GM12892 (cell line): ENCODE measurements at regions not wholly inside any gene's neighbourhood (a gene's known extent, or its start where the extent isn't known, plus 50 kb on each side); places are given as distances from the start of the nearest gene placed in this dataset.

ENCODE experiments used
- POLR2A ChIP-seq: IDR thresholded peaks from 2 replicates; pipeline ENCODE4 v1.6.1; 2011; ENCODE audit warnings: low read depth, low read length, control low read depth
- TAF1 ChIP-seq: IDR thresholded peaks from 2 replicates; pipeline ENCODE4 v1.6.1; 2011; ENCODE audit warnings: low read depth, mild to moderate bottlenecking, control low read depth, low read length, borderline replicate concordance

GRCh38 chr6:106907754-106908153 is 66.8 kb downstream of the CD24 start:
- TF ChIP-seq TAF1 (no peak), POLR2A (no peak)
